ENCODE measurements at regions not wholly inside any gene's neighbourhood (a gene's known extent, or its start where the extent isn't known, plus 50 kb on each side); places are given as distances from the start of the nearest gene placed in this dataset.

GRCh38 chr10:25698638-25699037, 235.4 kb upstream of the MYO3A start:
- TF ChIP-seq GATA2 (IDR thresholded peaks at IDR 0.05; ENCODE audit: low read depth, low read length) (no peak), GATA3 (IDR thresholded peaks at IDR 0.05; ENCODE audit: low read depth, low read length) (no peak)

Data from SH-SY5Y (cell line).